Activated CD4-positive, alpha-beta T cell treated with anti-CD3 and anti-CD28 coated beads, Interleukin-2, Interleukin-4, amounts not matched to agents 100 ng/mL and 50 ng/mL, durations not matched to agents 16 hours and 8 hours (primary cell): ENCODE measurements at regions not wholly inside any gene's neighbourhood (a gene's known extent, or its start where the extent isn't known, plus 50 kb on each side); places are given as distances from the start of the nearest gene placed in this dataset.
"Not testable (repeated sequence)": the region's sequence is repeated elsewhere in the genome, so short reads cannot be mapped to it uniquely, and the experiment has no call there.

Experiments
- DNase-seq: peaks from one replicate; pipeline ENCODE4 v3.0.0-alpha.2; 2020; ENCODE audit warnings: low spot score

DNA sequence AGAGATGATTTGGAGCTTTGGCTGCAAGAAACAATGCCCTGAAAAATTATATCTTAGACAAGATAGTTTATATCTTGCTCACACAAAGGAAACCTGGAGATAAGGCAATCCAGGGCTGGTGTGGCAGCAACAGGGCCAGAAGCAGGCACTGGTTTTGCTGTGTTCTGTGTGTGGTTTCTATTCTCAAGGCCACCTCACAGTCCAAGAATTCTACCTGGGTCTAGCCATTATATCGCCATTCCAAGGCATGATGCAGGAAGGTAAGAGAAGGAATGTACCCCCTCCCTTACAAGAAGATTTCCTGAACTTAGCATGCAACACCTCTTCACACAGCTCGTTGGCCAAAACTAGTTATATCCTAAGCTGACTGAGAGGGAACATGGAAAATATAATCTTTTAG lies 74.5 kb upstream of the MEGF10 start:
- DNase-seq: no peak

DNA sequence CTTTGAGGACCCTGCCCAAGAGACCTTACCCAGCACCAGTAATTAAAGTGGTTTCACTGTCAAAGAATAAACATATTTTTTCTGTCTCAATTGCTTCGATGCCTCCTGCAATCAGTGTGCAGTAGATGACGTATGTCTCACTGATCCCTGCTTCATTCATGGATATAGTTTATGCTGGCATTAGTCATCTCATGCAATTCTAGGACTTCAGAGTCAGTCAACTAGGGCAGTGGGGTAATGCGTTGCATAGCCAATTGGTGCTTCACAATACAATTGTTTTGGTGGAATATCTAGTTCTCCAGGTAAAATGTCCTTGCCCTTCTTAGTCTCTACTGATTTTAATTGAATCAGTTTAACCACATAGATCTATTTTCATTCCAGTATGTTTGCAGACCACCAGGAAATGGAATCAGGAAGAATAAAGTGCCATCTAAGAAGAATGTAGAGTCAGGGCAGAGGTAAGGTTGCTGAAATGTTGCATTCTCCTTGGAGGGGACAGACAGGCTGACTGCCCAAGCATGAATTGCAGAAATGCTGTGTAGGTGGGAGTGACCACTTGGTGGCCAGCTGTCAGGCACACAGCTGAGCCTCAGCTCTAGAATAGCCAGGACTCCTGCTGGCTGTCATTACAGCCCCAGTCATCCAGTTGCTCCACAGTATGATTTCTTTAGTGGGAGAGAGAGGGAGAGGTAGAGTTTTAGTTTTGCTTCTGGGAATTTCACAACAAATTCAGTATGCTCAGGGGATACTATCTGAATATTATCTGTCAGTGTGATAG lies 73.5 kb upstream of the MEGF10 start:
- no peak for DNase-seq

DNA sequence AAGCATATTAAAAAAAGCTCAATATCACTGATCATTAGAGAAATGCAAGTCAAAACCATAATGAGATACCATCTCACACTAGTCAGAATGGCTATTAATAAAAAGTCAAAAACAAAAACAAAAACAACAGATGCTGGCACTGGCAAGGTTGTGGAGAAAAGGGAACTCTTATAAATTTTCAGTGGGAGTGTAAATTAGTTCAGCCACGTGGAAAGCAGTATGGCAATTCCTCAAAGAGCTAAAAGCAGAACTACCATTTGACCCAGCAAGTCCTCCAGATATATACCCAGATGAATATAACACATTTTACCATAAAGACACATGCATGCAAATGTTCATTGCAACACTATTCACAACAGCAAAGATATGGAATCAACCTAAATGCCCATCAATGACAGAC lies 68.7 kb upstream of the MEGF10 start:
- not testable (repeated sequence) for DNase-seq

DNA sequence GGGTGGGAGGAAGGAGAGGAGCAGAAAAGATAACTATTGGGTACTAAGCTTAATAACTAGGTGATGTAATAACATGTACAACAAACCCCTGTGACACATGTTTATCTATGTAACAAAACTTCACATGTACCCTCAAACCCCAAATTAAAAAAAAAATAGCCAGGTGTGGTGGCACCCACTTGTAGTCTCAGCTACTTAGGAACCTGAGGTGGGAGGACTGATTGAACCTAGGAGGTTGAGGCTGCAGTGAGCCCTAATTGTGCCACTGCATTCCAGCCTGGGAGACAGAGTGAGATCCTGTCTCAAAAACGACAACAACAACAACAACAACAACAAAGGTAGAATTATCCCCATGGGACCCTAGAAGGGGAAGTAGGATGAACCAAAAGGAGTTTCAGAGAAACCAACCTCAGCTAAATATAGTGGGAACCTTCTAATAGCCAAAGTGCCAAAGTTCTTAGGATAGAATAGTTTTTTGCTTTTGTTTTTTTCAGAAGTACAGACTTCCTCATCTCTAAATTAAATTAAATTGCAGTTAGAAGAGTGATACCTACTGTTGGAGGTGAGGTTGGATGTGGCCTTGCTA lies 67.9 kb upstream of the MEGF10 start:
- DNase-seq: not testable (repeated sequence)

DNA sequence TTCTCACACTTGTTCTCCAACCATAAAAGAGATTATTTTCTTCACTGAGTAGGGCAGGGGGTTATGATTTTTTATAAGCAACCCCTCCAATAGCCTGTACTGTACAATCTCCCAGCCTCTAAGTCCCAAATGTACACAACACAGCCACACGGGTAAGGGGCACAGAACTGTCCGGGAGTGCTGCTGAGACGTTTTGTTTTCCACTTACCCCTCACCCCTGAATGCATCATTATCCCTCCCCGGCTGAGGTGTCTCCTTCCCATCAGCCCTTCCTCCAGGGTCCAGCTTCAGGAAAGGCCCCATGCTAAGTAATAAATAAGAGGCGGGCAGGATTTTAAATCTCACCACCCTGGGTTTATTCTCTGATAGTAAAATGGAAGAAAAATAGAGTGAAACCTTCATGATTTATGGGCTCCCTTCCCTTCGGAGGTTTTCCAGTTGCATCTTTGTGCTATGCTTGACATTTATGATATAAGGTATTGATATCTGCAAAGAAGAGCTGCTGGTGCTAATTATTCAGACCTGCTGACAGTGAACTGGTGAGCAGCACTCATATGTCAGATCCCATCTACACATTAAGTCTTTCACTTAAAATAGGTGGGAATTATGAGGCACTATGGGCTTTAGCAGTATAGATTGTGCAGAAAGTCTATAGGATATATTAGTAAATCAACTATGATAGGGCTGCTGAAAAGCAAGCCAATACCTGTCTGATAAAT lies 67.2 kb upstream of the MEGF10 start:
- no peak for DNase-seq

DNA sequence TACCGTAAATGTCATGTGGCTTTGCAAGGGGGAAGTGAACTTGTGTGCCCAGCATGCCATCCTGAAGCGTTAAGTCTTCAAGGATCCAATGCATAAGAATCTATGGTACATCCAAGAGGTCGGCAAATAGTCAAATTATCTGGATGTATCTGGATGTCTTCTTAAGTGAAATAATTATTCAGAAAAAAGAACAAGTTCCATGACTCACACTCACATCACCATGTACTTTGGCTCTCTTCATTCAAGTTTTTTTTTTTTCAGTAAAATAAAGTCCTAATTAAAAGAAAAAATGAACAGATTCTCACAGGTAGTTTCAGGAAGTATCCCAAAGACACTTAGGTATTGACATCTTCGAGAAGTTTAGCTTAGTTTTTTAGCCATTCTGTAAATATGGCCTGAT lies 62.7 kb upstream of the MEGF10 start:
- DNase-seq: no peak

DNA sequence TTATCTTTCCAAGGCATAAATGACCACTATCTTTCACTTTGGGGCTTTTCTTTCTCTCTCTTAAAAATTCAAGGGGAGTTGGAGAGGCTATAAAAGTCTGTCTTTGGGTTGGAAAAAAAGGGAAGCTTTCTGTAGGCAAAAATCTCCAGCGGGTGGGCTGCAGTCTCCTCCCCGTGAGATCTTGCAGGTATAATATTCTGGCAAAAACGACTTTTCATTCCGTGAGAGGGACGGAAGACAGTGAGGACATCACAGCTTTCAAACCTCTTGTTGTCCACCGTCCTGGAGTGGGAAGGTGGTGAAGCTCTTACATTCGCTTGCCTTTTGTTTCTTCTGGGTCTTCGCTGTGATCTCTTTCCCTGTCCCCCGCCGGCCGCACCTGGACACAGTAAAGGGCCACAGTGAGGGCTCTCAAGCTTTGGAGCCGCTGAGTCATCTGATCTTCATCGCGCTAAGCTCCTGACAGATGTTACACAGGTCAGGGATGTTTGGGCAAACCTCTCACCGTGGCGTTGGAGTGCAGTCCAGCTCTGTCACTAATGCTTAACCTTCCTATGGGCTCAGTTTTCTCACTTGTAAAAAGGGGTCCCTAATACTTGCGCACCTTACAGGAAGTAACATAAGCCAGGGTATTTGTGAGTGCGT lies 61.9 kb upstream of the MEGF10 start:
- DNase-seq: no peak

DNA sequence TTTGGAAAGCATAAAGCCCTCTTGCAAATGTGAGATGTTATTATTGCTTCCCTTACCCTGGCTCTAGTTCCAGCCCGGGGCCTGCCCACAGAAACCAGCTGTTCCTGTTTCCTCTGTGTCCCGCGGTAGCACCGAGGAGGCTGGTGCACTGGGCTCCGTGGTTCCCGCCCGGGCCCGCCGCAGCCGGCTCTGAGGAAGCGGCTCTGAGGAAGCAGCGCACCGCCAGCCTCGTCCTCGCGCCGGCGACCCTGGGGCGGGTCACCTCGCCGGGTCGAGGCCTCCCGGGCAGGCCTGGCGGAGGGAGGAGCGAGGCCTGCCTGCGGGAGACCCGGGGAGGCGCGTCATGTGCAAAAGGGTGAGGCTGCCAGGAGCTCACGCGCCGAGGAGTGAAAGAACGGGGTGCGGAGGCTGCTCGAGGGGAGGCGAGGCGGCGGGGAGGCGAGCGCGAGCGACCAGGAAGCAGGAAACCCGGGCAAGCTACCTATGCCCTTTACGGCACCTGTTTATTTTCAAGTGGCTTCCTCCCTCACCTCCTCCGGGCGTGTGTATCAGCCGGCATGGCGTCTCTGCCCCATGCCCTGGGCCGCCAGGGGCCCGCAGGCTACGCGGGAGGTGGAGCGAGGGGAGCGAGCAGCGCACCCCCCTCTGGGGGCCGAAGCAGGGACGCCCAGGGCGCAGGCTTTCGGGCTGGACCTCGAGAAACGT lies 61.3 kb upstream of the MEGF10 start:
- peak; percentile 27 for DNase-seq

DNA sequence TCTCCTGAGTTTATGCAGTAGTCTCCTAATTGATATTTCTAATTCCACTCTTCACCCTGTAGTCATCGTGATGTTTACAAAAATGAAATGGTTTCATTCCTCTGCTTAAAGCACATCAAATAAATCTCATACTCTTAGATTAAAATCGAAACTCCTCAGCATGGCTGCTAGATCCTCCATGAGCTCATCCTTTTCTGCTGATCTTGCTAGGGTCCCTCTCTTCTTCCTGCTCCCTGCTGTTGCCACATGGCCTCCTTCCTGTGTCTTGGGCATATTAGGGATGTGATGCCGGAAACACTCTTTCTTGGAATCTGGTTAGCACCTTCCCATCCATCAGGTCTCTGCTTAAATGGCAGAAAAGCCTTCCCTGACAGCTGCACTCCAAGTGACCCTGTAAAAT lies 59.5 kb upstream of the MEGF10 start:
- no peak for DNase-seq

DNA sequence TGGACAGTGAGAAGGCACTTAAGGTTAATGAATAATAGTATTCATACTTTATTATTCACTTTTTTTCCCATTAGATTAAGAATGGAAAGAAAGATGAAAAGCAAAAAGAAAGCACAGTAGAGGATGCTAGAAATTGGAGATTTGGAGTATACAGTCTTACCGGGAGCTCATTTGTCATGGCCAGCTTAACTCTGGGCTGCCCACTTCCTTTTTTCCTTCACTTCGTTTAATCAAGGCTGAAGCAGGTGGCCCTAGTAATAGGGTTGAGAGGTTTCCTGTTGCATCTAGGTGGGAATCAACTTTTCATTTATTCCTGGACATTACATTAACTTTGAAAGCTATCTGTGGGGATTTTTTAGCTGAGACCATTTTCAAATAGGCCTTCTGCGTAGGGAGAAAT lies 57.0 kb upstream of the MEGF10 start:
- no peak for DNase-seq

DNA sequence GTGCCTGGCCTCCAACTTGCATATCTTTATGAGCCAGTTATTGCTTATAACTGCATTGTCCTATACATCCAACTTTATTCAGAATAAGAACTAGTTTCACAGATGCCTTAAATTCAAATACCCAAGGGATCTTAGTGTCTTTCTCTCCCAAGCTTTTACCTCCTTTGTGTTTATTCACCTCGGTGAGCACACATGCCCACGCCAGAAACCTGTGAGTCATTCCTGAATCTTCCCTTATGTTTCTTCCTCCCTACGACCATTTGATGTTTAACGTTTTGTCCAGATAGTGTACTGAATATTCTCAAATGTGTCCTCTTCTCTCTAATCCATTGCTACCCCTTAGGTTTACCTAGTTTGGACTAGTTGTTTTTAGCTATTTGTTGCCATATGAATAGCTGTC lies 55.5 kb upstream of the MEGF10 start:
- no peak for DNase-seq

DNA sequence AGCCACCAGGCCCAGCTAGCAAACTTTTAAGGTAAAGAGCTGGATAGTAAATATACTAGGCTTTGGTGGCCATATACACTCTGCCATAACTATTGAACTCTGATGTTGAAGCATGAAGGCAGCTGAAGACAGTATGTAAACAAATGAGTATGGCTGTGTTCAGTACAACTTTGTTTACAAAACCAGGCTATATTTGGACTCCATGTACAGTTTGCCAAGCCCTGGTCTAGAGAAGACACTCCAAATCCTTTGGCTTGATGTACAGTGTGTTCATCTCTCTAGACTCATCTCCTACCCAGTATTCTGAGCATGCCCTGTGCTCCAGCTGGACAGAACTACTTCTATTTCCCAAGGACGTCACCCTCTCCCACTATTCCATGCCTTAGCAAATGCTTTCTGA lies 54.3 kb upstream of the MEGF10 start:
- no peak for DNase-seq
